ENCODE measurements at regions not wholly inside any gene's neighbourhood (a gene's known extent, or its start where the extent isn't known, plus 50 kb on each side); places are given as distances from the start of the nearest gene placed in this dataset.
"Not testable (repeated sequence)": the region's sequence is repeated elsewhere in the genome, so short reads cannot be mapped to it uniquely, and the experiment has no call there.

DNA sequence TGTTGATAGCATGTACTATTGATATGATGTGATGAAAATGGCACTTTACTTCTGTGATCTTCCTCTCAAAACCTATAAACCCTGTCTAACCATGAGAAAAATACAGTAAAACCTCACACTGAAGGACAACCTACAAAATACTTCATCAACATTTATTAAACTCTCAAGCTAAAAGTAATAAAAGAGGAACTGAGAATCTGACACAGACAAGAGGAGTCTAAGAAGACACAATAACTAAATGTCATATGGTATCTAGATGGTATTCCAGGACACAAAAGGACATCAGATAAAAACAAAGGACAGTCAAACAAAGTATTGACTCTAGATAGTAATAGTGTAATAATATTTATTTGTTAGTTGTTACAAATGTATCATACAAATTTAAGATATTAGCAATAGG, 655.3 kb downstream of the SH3BGRL start:
- no peaks in the 10 kb centered on the region for H3K4me1 Mint-ChIP-seq
- H3K4me3 Mint-ChIP-seq = no peak overlapping the region
- no peak for DNase-seq
- H3K27me3 Mint-ChIP-seq = no peaks in the 10 kb centered on the region
- no peaks in the 10 kb centered on the region for H3K9me3 Mint-ChIP-seq
- H3K27ac Mint-ChIP-seq = no peak overlapping the region
- ATAC-seq = no peak

DNA sequence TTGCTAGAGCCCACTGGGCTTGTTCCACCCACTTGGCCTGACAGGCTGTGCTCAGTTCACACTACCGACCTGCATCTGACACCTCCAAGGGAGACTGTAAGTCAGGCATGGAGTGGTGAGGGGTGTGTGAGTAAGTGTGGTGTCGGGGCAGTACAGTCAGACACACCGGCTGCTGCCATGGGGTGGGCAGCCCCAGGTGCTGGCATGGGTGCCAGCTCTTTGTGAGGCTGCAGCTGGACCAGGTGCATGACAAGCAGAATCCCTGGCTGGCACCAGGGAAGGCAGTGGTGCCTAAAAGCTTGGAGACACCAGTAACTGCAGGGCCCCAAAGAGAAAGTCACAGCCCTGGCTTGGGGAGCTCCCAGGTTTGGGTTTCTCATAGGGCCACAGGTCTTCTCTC, 665.0 kb downstream of the SH3BGRL start:
- Mint-ChIP-seq H3K4me3 (no peak overlapping the region), H3K9me3 (peaks cover 0 to 6% of the 10 kb centered on the region in 2 donors), H3K27me3 (no peaks in the 10 kb centered on the region), H3K4me1 (no peaks in the 10 kb centered on the region), H3K27ac (no peak overlapping the region)
- ATAC-seq = no peak
- no peak for DNase-seq

DNA sequence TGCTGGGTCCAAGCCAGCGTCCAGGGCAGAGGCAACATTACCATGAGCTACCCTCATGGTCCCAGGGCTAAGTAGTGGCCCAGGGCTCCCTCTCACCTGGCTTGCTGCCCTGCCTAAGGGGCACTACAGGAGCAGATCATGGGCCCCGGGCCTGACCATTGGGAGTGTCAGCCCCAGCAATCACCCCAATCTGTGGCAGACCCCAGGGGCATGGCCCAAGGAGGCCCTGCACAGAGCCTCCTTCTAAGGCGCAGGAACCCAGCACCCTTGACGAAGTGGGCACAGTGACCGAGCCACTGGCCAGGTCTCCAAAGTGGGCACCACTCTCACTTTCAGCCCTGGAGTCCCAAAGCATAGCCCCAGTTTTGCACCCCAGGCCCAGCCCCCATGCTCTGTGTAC, 667.1 kb downstream of the SH3BGRL start:
- no peak overlapping the region for H3K4me3 Mint-ChIP-seq
- ATAC-seq = no peak
- no peak for DNase-seq
- peaks cover 0 to 6% of the 10 kb centered on the region in 2 donors for H3K9me3 Mint-ChIP-seq
- no peaks in the 10 kb centered on the region for H3K27me3 Mint-ChIP-seq
- H3K4me1 Mint-ChIP-seq = no peaks in the 10 kb centered on the region
- H3K27ac Mint-ChIP-seq = no peak overlapping the region

DNA sequence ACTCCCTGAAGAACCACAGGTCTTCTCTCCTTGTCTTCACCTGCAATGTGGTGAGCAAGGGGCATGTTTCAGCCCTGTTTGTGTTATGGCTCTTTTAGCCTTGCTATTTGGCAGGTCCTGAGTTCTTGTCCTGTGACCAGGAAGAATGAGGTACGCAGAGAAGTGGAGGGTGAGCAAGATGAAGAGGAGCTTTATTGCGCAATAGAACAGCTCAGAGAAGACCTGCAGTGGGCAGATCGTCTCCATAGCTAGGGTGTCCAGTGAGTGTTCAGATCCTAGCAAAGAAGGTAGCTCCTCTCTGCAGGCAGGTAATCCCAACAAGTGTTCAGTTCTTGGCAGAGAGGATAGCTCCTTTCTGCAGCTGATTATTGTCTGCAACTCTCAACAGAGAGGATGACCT, 672.9 kb downstream of the SH3BGRL start:
- no peaks in the 10 kb centered on the region for H3K27me3 Mint-ChIP-seq
- no peaks in the 10 kb centered on the region for H3K9me3 Mint-ChIP-seq
- ATAC-seq = no peak
- no peaks in the 10 kb centered on the region for H3K4me1 Mint-ChIP-seq
- H3K4me3 Mint-ChIP-seq = no peak overlapping the region
- DNase-seq = no peak
- no peak overlapping the region for H3K27ac Mint-ChIP-seq

- Mint-ChIP-seq H3K4me3 (no peak overlapping the region), H3K27me3 (no peaks in the 10 kb centered on the region), H3K4me1 (no peaks in the 10 kb centered on the region), H3K27ac (no peak overlapping the region), H3K9me3 (no peaks in the 10 kb centered on the region)
- no peak for ATAC-seq
- no peak for DNase-seq
These were observed 673.9 kb downstream of the SH3BGRL start for GRCh38 chrX:81875800-81876199.

DNA sequence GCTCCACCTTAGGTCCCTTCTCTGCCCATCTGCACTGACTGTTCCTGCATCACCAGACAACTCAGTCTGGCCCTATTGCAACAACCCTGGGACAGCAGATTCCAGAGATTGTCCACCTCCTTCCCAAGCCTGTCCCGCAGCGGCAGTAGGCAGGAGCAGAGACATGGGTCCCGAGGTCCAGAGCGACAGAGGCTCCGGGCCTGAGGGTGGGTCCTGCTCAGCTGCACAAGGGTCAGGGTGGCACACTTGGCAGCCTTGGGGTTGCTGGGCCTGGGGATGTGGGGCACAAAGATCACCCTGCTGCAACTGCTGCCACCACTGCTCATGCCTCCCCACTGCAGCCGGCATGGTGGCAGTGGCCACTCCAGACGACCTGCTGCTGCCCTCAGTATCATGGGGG, 674.5 kb downstream of the SH3BGRL start:
- no peak overlapping the region for H3K4me3 Mint-ChIP-seq
- DNase-seq (no peak), ATAC-seq (no peak)
- no peaks in the 10 kb centered on the region for H3K4me1 Mint-ChIP-seq
- H3K9me3 Mint-ChIP-seq = no peaks in the 10 kb centered on the region
- no peak overlapping the region for H3K27ac Mint-ChIP-seq
- no peaks in the 10 kb centered on the region for H3K27me3 Mint-ChIP-seq

GRCh38 chrX:81890521-81890920, 688.6 kb downstream of the SH3BGRL start:
- Mint-ChIP-seq H3K27ac (no peak overlapping the region), H3K9me3 (no peaks in the 10 kb centered on the region), H3K27me3 (no peaks in the 10 kb centered on the region), H3K4me1 (no peaks in the 10 kb centered on the region), H3K4me3 (no peak overlapping the region)
- no peak for DNase-seq
- ATAC-seq = no peak

DNA sequence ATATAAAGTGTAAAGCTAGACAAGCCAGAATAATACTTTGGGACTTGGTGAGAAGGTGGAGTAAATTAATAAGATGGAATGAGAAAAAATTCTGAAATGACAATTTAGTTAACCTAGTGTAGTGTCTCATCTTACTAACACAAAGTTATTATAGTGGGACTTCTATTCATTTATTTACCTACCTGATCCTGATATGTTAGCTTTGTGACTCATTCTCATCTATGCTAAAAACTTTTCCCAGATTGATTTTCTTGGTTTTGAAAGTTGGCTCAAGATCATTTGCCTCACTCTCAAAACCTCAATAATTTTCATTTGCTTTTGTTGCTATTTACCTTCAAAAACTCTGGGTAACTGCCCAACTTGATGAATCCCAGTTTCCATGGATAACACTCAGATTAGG, 698.6 kb downstream of the SH3BGRL start:
- no peak overlapping the region for H3K27ac Mint-ChIP-seq
- H3K27me3 Mint-ChIP-seq = no peaks in the 10 kb centered on the region
- DNase-seq (no peak), ATAC-seq (no peak)
- H3K4me3 Mint-ChIP-seq = no peak overlapping the region
- no peaks in the 10 kb centered on the region for H3K4me1 Mint-ChIP-seq
- H3K9me3 Mint-ChIP-seq = no peaks in the 10 kb centered on the region

DNA sequence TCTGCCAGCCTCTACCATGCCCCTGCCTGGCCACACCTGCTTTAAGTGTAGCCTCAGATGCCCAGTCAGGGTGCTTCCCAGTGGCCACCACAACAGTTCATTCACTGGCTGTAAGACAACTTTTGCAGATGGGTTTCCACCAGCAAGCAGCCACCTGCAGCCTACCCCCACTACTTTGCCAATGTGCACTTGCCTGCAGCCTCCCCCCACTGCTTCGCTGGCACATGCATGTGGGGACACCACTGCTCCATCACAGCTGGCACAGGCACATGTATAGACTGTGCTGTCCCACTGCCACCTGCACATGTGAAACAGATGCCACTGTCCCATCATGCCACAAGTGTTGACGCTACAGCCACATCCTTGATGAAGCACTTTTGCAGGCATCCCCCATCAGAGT, 723.9 kb downstream of the SH3BGRL start:
- no peak overlapping the region for H3K4me3 Mint-ChIP-seq
- ATAC-seq (no peak), DNase-seq (no peak)
- H3K9me3 Mint-ChIP-seq = no peaks in the 10 kb centered on the region
- no peaks in the 10 kb centered on the region for H3K27me3 Mint-ChIP-seq
- no peaks in the 10 kb centered on the region for H3K4me1 Mint-ChIP-seq
- no peak overlapping the region for H3K27ac Mint-ChIP-seq

GRCh38 chrX:81945911-81946310, 744.0 kb downstream of the SH3BGRL start:
- not testable (repeated sequence) for H3K4me3 Mint-ChIP-seq, DNase-seq, H3K27me3 Mint-ChIP-seq, H3K27ac Mint-ChIP-seq, ATAC-seq, H3K4me1 Mint-ChIP-seq, H3K9me3 Mint-ChIP-seq

- H3K9me3 Mint-ChIP-seq = no peaks in the 10 kb centered on the region
- no peak for DNase-seq
These were observed 755.4 kb downstream of the SH3BGRL start for GRCh38 chrX:81957318-81957717.

DNA sequence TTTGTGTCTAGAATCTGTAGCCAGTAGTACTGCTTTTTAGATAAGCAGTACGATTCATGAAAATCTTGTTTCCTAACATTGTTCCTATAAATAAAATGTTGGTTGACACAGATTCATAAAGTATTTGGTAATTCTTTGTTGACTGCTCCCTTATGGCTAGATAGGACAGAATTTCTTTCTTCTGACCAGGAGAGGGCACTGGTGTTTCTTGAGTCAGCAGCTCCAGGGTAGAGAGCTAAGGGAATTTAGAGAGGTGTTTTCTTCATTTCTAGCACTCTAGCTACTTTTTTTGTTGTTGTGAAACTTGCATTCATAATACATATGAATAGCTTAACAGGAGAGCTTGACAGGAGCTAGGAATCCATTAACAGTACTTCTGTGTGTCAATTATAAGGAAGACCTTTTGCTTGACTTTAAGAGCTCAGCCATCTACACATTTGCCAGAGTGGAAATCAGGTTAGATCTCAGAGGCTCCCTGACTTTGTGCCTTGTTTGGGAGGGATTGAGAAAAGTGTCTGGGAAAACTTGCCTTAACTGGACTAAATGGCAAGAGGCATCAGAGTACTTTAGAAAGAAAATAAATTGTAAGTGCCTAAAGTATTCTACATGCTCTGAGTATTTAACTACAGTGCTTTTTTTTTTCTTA, 756.1 kb downstream of the SH3BGRL start:
- DNase-seq = no peak
- Mint-ChIP-seq H3K9me3 (no peaks in the 10 kb centered on the region), H3K27ac (no peak overlapping the region), H3K4me1 (no peaks in the 10 kb centered on the region), H3K27me3 (no peaks in the 10 kb centered on the region), H3K4me3 (no peak overlapping the region)
- no peak for ATAC-seq

More at GRCh38 chrX:81957318-81957717, 755.4 kb downstream of the SH3BGRL start:
- no peak overlapping the region for H3K4me3 Mint-ChIP-seq
- no peak for ATAC-seq
- no peaks in the 10 kb centered on the region for H3K4me1 Mint-ChIP-seq
- H3K27ac Mint-ChIP-seq = no peak overlapping the region
- H3K27me3 Mint-ChIP-seq = no peaks in the 10 kb centered on the region

GRCh38 chrX:81959964-81960363, 758.1 kb downstream of the SH3BGRL start:
- no peaks in the 10 kb centered on the region for H3K27me3 Mint-ChIP-seq
- no peaks in the 10 kb centered on the region for H3K4me1 Mint-ChIP-seq
- no peak overlapping the region for H3K27ac Mint-ChIP-seq
- ATAC-seq (no peak), DNase-seq (no peak)
- no peak overlapping the region for H3K4me3 Mint-ChIP-seq
- peaks cover 0 to 5% of the 10 kb centered on the region in 2 donors for H3K9me3 Mint-ChIP-seq

- H3K4me1 Mint-ChIP-seq, DNase-seq, H3K9me3 Mint-ChIP-seq, H3K4me3 Mint-ChIP-seq, ATAC-seq, H3K27ac Mint-ChIP-seq, H3K27me3 Mint-ChIP-seq: not testable (repeated sequence)
These were observed 772.5 kb downstream of the SH3BGRL start for GRCh38 chrX:81974413-81974812.

DNA sequence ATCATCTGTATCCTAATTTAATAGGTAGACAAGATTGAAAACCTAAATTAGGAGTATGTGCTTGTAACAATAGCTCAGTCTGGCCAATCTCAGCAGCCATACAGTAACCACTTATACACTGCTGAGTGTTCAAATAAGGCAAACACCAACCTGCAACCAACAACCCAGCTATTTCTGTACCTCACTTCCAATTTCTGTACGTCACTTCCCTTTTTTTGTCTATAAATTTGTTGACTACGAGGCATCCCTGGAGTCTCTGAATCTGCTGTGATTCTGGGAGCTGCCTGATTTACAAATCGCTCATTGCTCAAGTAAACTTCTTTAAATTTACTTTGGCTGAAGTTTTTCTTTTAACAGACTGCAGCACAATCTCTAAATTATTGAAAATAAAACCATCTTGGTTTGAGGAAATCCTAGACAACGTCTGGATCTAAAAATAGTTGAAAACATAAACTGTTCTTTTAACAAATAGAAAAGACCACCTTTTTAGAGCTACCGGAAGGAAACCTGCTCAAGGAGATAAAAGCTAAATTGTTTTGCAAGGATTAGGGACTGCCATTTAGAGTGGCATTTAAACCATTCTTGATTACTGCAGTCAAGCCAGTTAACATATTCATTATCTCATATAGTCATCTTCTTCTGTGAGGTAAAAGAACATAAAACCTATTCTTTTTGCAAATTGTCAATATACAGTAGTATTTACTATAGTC, 778.1 kb downstream of the SH3BGRL start:
- H3K4me3 Mint-ChIP-seq = no peak overlapping the region
- H3K27ac Mint-ChIP-seq = no peak overlapping the region
- no peak for ATAC-seq
- peaks cover 0 to 4% of the 10 kb centered on the region in 2 donors for H3K9me3 Mint-ChIP-seq
- DNase-seq = no peak
- no peaks in the 10 kb centered on the region for H3K4me1 Mint-ChIP-seq
- H3K27me3 Mint-ChIP-seq = no peaks in the 10 kb centered on the region

DNA sequence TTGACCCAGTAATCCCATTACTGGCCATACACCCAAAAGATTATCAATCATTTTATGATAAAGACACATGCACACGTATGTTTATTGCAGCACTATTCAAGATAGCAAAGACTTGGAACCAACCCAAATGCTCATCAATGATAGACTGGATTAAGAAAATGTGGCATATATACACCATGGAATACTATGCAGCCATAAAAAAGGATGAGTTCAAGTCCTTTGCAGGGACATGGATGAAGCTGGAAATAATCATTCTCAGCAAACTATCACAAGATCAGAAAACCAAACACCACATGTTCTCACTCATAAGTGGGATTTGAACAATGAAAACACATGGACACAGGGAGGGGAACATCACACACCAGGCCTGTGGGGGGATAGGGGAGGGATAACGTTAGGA, 785.3 kb downstream of the SH3BGRL start:
- not testable (repeated sequence) for H3K4me3 Mint-ChIP-seq, H3K27me3 Mint-ChIP-seq, H3K9me3 Mint-ChIP-seq, DNase-seq, H3K4me1 Mint-ChIP-seq, ATAC-seq, H3K27ac Mint-ChIP-seq

- H3K27me3 Mint-ChIP-seq = no peaks in the 10 kb centered on the region
- peaks cover 6 to 11% of the 10 kb centered on the region in 2 donors for H3K9me3 Mint-ChIP-seq
- no peak for DNase-seq
- no peak for ATAC-seq
- no peaks in the 10 kb centered on the region for H3K4me1 Mint-ChIP-seq
- no peak overlapping the region for H3K4me3 Mint-ChIP-seq
- no peak overlapping the region for H3K27ac Mint-ChIP-seq
These were observed 794.3 kb downstream of the SH3BGRL start for GRCh38 chrX:81996166-81996565.
